Esophagus muscularis mucosa (tissue), 3 donors: ENCODE measurements at regions not wholly inside any gene's neighbourhood (a gene's known extent, or its start where the extent isn't known, plus 50 kb on each side); places are given as distances from the start of the nearest gene placed in this dataset.

Experiments
- CTCF ChIP-seq, 3 experiments: fragments of 200-600 bp in 2 of 3; fragments of 450-650 bp in 1 of 3; sonication (generic) in 2 of 3; IDR thresholded peaks; one replicate each; pipeline ENCODE4 v1.5.1; 2017 to 2019; ENCODE audit warnings: antibody characterized with exemption in 3 of 3, mild to moderate bottlenecking in 2 of 3, moderate library complexity in 1 of 3
- POLR2AphosphoS5 ChIP-seq, 2 donors: sonication (generic); formaldehyde crosslinking; IDR thresholded peaks; one replicate each; pipeline ENCODE4 v1.6.1; 2017; ENCODE audit warnings: antibody characterized with exemption in 2 of 2

- TF ChIP-seq CTCF (IDR thresholded peaks at IDR 0.05) (no peak), POLR2AphosphoS5 (IDR thresholded peaks at IDR 0.05) (no peak)
Observed at GRCh38 chr3:162892921-162893793, 1396.5 kb downstream of the OTOL1 start.
